ENCODE measurements at regions not wholly inside any gene's neighbourhood (a gene's known extent, or its start where the extent isn't known, plus 50 kb on each side); places are given as distances from the start of the nearest gene placed in this dataset.

GRCh38 chr6:3654436-3654835, 97.1 kb downstream of the PXDC1 start:
- no peak for TF ChIP-seq CTCF (conservative IDR thresholded peaks at IDR 0.05; ENCODE audit: low read depth in 2 of 2)
- no peak for TF ChIP-seq REST (IDR thresholded peaks at IDR 0.05; ENCODE audit: unreplicated experiment)
- TF ChIP-seq EZH2phosphoT487 (IDR thresholded peaks at IDR 0.05; ENCODE audit: unreplicated experiment) = no peak
- TF ChIP-seq POLR2AphosphoS5 (IDR thresholded peaks at IDR 0.05; ENCODE audit: low read depth) = no peak
- TF ChIP-seq EZH2 (IDR thresholded peaks at IDR 0.05; ENCODE audit: low read depth, unreplicated experiment) = no peak
- TF ChIP-seq ZNF114 (CRISPR knock-in tag; IDR thresholded peaks at IDR 0.05) = no peak
- no peak for TF ChIP-seq CREB1 (CRISPR knock-in tag; IDR thresholded peaks at IDR 0.05; ENCODE audit: low read depth)
- no peak for TF ChIP-seq ETS1 (IDR thresholded peaks at IDR 0.05)
- no peak for TF ChIP-seq ZNF462 (CRISPR knock-in tag; IDR thresholded peaks at IDR 0.05)
- no peak for TF ChIP-seq STAT1 (IDR thresholded peaks at IDR 0.05; ENCODE audit: unreplicated experiment)
- TF ChIP-seq JUNB (IDR thresholded peaks at IDR 0.05; ENCODE audit: unreplicated experiment) = no peak
- TF ChIP-seq NANOG (IDR thresholded peaks at IDR 0.05; ENCODE audit: borderline replicate concordance) = no peak
